Body of pancreas (tissue), 4 donors: ENCODE measurements at regions not wholly inside any gene's neighbourhood (a gene's known extent, or its start where the extent isn't known, plus 50 kb on each side); places are given as distances from the start of the nearest gene placed in this dataset.

ENCODE experiments used
- ATAC-seq: fragments of 150-250 bp; one replicate; pipeline ENCODE4 v1.9.1; 2016
- DNase-seq, 4 donors: peaks; one replicate each; pipeline ENCODE4 v3.0.0-alpha.2; 2019
- H3K27ac ChIP-seq, 4 donors: fragments of 200-600 bp; sonication (generic); 1 replicate in 3 of 4; 2 replicates in 1 of 4; pipeline versions ENCODE4 v1.5.1 to v1.6.1; 2016 to 2019; ENCODE audit warnings: mild to moderate bottlenecking in 1 of 4, mixed read lengths in 1 of 4, moderate library complexity in 1 of 4
- H3K27me3 ChIP-seq, 2 donors: fragments of 200-600 bp; sonication (generic); one replicate each; pipeline ENCODE4 v1.6.0; 2016; ENCODE audit warnings: mild to moderate bottlenecking in 1 of 2
- H3K36me3 ChIP-seq, 2 donors: fragments of 200-600 bp; sonication (generic); replicated peaks in 1 of 2; 2 replicates each; pipeline ENCODE4 v1.5.1; 2016; ENCODE audit warnings: low read depth in 2 of 2; ENCODE audit not compliant: insufficient read depth in 1 of 2
- H3K4me1 ChIP-seq: fragments of 200-600 bp; sonication (generic); one replicate; pipeline ENCODE4 v1.6.0; 2016
- H3K4me3 ChIP-seq, 2 donors: fragments of 200-600 bp; sonication (generic); 1 replicate in 1 of 2; 2 replicates in 1 of 2; pipeline ENCODE4 v1.5.1; 2016 to 2019
- H3K9me3 ChIP-seq, 3 donors: fragments of 200-600 bp; sonication (generic); 1 replicate in 2 of 3; 2 replicates in 1 of 3; pipeline ENCODE4 v1.5.1; 2016
- POLR2A ChIP-seq, 3 donors: fragments of 450-650 bp; IDR thresholded peaks; one replicate each; pipeline ENCODE4 v1.6.1; 2016; ENCODE audit warnings: antibody characterized with exemption in 3 of 3, mild to moderate bottlenecking in 2 of 3
- WGBS, 2 donors: methylation state at CpG; one replicate each; pipeline ENCODE4 v1.1.5; 2017; 5-methylcytosine and 5-hydroxymethylcytosine counted together
- intact Hi-C: fragments of 100-400 bp; cut with DNase I; formaldehyde crosslinking; loops from one replicate; pipeline ENCODE4 v1.15.1; 2023
- TF ChIP-seq, protein P1 (sequence below), 7 experiments: fragments of 450-650 bp in 4 of 7; fragments of 200-600 bp in 3 of 7; sonication (generic) in 3 of 7; IDR thresholded peaks; one replicate each; pipeline ENCODE4 v1.5.1; 2016 to 2019; ENCODE audit warnings: antibody characterized with exemption in 7 of 7

DNA sequence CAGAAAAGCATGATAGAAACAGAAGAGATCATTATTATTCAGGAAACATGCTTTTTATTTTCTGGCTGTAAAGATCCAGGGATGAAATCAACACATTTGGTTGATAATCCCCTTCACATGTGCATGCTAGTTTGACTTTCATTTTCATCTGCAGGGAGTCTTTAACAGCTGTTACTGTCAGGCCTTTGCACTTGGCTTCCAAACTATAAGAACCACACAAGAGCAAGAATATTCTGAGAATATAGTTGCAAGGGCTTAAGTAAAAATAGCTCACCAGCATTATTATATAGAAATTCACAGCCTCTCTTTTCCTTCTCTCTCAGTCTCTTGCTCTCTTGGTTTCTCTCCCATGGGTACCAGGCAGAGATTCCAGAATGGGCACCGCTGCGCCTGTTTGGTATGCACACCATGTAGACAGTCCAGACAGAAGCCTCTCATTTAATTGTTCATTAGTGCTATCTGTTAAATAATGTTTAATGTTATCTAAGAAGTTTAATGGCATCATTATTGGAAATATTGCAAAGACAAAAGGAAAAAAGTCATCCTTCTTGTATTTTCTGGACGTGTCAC is 622.3 kb upstream of the PLXNA2 start:
- H3K4me1 ChIP-seq = no peaks in the 10 kb centered on the region
- H3K36me3 ChIP-seq = no peaks in the 10 kb centered on the region
- H3K4me3 ChIP-seq = no peak overlapping the region
- no peaks in the 10 kb centered on the region for H3K27me3 ChIP-seq
- WGBS, 2 donors = 87 to 89% methylated on average over 3 of the region's 3 CpGs
- ATAC-seq = no peak
- no peaks in the 10 kb centered on the region for H3K9me3 ChIP-seq
- no peak overlapping the region for H3K27ac ChIP-seq
- TF ChIP-seq, protein P1, sequence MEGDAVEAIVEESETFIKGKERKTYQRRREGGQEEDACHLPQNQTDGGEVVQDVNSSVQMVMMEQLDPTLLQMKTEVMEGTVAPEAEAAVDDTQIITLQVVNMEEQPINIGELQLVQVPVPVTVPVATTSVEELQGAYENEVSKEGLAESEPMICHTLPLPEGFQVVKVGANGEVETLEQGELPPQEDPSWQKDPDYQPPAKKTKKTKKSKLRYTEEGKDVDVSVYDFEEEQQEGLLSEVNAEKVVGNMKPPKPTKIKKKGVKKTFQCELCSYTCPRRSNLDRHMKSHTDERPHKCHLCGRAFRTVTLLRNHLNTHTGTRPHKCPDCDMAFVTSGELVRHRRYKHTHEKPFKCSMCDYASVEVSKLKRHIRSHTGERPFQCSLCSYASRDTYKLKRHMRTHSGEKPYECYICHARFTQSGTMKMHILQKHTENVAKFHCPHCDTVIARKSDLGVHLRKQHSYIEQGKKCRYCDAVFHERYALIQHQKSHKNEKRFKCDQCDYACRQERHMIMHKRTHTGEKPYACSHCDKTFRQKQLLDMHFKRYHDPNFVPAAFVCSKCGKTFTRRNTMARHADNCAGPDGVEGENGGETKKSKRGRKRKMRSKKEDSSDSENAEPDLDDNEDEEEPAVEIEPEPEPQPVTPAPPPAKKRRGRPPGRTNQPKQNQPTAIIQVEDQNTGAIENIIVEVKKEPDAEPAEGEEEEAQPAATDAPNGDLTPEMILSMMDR (IDR thresholded peaks at IDR 0.05) = no peak
- no peak for TF ChIP-seq POLR2A (IDR thresholded peaks at IDR 0.05)
- intact Hi-C loops = no loop called here
- no peak for DNase-seq

DNA sequence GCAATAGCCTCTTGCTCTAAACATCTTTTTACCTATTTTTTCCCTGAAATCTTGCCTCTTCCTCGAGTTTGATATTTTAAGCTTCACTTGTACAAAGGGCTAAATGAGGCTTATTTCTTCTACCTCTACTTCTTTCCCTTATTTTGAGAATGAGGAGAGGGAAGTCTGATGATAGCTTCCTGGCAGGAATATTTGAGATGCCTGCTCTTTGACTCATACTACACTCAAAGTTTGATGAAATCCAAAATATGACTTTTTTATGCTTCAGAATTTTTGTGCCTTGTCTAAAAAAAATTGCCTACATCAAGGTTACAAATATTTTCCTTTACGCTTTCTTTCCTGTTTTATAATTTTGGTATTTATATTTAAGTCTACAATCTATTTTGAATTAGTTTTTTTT is 624.4 kb upstream of the PLXNA2 start:
- no peaks in the 10 kb centered on the region for H3K9me3 ChIP-seq
- no peak overlapping the region for H3K27ac ChIP-seq
- no peaks in the 10 kb centered on the region for H3K27me3 ChIP-seq
- no peaks in the 10 kb centered on the region for H3K36me3 ChIP-seq
- no peak for TF ChIP-seq POLR2A (IDR thresholded peaks at IDR 0.05)
- TF ChIP-seq, protein P1 (IDR thresholded peaks at IDR 0.05) = no peak
- ATAC-seq (no peak), DNase-seq (no peak)
- H3K4me3 ChIP-seq = no peak overlapping the region
- WGBS, 2 donors = 43 to 63% methylated on average over 2 of the region's 2 CpGs
- intact Hi-C loops = no loop called here
- H3K4me1 ChIP-seq = no peaks in the 10 kb centered on the region

DNA sequence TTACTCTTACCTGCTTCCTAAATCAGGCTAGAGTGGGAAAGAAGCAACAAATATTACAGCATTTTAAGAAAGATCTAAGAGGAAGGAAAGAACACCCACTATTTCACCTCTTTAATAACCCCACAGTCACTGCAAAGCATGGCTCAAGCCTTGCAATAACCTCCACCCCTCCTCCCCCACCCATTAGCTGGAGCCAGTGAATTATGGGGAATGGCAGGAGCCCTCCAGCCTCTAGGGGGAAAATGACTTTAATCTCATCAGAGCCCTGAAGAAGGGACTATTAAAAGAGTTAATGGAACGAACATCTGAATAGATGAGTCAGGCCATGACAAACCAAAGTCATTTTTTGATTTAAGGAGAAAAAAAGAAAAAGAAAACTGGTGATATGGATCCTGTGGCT is 630.7 kb upstream of the PLXNA2 start:
- Histone ChIP-seq H3K27me3 (no peaks in the 10 kb centered on the region), H3K27ac (no peak overlapping the region), H3K9me3 (no peaks in the 10 kb centered on the region), H3K36me3 (no peaks in the 10 kb centered on the region), H3K4me3 (no peak overlapping the region), H3K4me1 (no peaks in the 10 kb centered on the region)
- ATAC-seq = no peak
- TF ChIP-seq, protein P1 (IDR thresholded peaks at IDR 0.05) = no peak
- TF ChIP-seq POLR2A (IDR thresholded peaks at IDR 0.05) = no peak
- no peak for DNase-seq
- 71 to 76% methylated on average over 1 of the region's 1 CpG for WGBS, 2 donors
- intact Hi-C loops = no loop called here

DNA sequence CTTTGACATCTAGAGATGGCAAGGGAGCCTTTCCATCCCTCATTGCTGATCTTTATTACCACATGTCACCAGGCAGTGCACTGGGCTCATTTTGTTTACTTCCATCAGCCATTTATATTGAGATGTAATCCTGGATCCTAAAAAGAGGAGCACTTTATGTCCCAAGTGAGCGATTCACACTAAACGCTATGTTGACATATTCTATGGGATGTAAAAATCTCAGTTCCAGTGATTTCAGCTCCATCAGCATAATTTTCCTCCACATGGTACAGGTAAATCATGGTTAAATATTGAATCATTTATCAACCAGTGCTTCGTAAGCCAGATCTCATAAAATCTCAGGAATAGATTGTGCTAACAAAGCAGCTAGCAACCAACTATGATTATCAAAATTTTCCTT is 634.8 kb upstream of the PLXNA2 start:
- no peak overlapping the region for H3K4me3 ChIP-seq
- no peak for TF ChIP-seq POLR2A (IDR thresholded peaks at IDR 0.05)
- TF ChIP-seq, protein P1 (IDR thresholded peaks at IDR 0.05) = no peak
- H3K9me3 ChIP-seq = no peaks in the 10 kb centered on the region
- ATAC-seq = no peak
- no peaks in the 10 kb centered on the region for H3K27me3 ChIP-seq
- 52 to 63% methylated on average over 3 of the region's 3 CpGs for WGBS, 2 donors
- H3K27ac ChIP-seq = no peak overlapping the region
- no peak for DNase-seq
- no peaks in the 10 kb centered on the region for H3K4me1 ChIP-seq
- intact Hi-C loops = no loop called here
- no peaks in the 10 kb centered on the region for H3K36me3 ChIP-seq

DNA sequence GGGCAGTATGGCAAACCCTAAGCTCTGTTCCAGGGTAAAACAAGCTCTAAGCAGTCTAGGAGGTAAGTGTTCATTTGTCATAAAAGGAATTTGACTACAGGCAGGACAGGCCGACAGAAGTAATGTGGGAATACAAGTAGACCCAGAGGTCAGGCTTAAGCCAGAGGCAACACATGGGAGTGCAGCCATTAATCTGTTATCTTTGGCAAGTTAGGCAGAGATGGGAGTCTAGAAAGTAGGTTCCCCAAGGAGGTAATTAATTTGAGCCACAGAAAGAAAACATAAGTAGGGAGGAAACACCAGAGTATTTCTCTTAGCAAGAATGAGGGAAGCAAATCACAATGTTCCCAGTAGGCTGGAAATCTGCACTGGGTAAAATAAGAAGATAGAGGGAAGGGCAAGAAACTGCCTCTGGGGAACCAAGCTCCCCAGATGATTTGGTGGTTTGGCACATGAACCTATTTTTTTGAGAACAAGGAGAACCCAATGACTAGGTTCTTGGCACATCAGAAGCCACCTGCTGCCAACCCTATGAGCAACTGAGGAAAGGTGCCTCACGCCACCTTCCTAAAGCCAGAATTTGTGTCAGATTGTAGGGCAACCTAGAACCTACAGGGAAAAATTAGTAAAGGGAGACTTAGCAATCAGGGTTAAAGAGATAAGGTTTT is 636.4 kb upstream of the PLXNA2 start:
- Histone ChIP-seq H3K27ac (no peak overlapping the region), H3K4me3 (no peak overlapping the region), H3K9me3 (no peaks in the 10 kb centered on the region), H3K36me3 (no peaks in the 10 kb centered on the region), H3K4me1 (no peaks in the 10 kb centered on the region), H3K27me3 (no peaks in the 10 kb centered on the region)
- ATAC-seq (no peak), DNase-seq (no peak)
- no peak for TF ChIP-seq POLR2A (IDR thresholded peaks at IDR 0.05)
- TF ChIP-seq, protein P1 (IDR thresholded peaks at IDR 0.05) = no peak
- intact Hi-C loops = no loop called here
- WGBS, 2 donors = 58 to 59% methylated on average over 2 of the region's 2 CpGs
